Hematopoietic multipotent progenitor cell treated with erythropoietin and hydrocortisone succinate and interleukin-3 and kit ligand, for 6 days (in vitro differentiated cells): ENCODE measurements at regions not wholly inside any gene's neighbourhood (a gene's known extent, or its start where the extent isn't known, plus 50 kb on each side); places are given as distances from the start of the nearest gene placed in this dataset.

ENCODE experiments used
- DNase-seq: peaks from one replicate; pipeline ENCODE4 v3.0.0-alpha.2; 2015

DNA sequence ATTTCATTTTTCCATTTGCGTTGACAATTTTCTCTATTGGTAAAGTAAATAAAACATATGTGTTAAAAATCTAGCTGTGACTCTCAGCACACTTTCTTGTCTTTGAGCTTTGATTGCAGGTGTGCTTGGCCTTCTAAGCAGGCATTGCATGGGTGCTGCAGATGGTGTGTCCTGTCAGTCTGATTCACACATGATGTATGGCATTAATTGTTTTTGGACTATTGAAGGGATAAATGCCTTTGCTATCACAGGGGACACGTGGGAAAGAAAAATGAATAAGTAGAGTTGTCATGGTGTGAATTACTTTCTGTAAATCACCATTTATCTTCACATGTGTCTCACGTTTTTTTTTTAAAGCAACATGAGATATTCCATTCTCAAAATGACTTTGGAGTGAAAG is 211.3 kb upstream of the NAV3 start:
- DNase-seq: no peak

DNA sequence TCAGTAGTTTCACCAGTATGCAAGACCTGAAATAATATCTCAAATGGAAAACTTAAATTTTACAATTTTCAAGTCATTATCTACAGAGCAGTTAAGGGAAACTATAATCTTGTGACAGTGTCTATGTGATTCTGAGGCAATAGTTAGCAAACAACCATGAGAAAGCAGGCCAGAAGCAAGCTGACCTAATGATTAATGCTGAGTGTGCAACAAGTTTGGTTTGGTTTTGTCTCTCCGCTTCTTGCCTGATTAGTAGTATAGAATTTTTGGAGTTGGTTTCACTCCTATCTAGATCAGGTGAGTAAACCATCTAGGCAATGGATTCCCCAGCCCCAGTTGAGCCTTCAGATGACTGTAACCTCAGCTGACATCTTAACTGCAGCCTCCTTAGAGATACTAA is 212.9 kb upstream of the NAV3 start:
- no peak for DNase-seq

DNA sequence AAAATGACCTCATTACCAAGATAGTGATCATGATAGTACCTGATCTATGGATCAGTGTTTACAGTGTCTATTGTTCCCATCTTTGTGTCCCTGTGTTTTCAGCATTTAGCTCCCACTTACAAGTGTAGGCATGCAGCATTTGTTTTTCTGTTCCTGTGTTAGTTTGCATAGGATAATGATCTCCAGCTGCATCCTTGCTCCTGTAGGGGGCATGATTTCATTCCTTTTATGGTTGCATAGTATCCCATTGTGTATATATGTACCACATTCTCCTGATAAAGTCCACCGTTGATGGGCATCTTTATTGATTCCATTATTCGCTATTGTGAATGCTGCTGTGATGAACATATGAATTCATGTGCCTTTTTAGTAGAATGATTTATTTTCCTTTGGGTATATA is 215.4 kb upstream of the NAV3 start:
- DNase-seq: peak; percentile 16

DNA sequence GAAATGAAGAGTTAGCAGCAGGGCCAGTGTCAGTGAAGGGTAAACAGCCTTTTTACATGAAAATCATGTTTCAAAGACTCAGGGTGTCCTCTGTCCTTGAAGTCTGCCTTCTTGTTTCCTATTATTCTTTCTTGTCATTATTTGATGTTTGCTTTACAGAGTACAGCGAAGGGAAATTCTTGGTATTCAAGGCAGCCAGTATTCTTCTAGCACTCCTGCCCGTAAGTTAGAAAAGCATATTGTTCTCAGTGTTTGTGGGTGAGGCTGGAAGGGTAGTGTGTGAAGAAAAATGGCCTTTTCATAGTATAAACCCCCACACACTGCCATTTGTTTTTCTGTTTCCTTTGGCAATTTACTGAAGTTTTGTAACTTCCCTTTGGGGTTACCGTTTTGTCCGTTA is 217.3 kb upstream of the NAV3 start:
- DNase-seq: no peak

DNA sequence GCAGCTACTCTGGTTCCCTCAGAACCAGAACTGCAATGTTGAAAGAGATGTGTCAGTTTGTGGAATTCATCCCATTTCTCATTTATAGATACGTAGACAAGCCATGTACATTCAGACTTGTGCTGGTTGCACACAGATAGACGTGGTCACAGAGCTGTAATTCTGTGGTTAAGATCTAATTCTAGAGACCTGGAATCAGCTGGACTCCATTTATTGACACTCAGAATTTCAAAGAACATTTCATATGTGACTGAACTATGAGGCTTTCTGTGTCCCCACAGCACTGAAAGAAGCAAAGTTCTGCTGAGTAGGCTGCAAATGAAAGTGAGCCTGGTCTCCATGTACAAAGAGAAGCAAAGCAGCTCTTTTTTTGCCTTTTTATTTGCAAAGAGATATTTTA is 220.2 kb upstream of the NAV3 start:
- no peak for DNase-seq

DNA sequence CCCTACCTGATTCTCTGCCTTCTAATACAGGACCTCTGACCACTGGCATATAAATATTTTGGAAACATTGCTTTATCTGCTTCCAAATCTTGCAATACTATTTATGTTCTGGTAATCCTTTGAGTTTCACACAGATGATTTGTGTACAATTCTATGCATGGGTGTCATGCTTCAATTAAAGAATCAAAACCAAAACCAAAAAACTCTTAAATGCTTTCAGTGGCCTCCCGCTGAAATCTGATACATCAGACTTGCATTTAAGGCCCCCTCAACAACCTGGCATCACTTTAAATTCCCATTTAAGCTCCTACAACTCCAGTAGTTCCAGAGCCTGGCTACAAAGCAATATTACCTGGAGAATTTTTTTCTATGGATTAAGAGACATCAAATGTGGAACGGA is 221.7 kb upstream of the NAV3 start:
- no peak for DNase-seq

DNA sequence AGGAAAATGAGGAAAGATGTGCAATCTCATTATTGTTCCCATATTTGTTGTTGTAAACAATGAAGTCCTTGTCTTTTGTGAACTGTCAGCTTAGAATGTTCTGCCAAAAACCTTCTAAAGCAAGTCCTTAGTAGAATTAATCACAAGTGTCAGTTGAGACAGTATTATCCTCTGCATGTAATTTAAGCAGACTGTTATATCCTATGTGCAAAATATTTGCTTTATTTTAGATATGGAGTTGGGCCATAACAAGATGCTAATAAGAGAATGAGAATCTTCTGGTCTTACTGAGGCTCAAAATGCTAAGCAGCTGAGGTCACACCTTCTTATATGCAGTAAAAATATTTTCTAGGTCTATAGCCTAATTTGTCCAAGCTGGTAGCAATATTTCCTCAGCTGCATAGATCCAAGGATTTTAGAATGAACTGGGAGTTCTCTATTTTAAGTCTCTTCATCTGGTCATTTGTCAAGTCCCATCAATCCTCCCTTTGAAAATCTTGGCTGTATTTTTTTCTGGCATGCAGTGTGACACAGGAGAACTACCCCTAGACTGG is 222.3 kb upstream of the NAV3 start:
- DNase-seq: no peak

DNA sequence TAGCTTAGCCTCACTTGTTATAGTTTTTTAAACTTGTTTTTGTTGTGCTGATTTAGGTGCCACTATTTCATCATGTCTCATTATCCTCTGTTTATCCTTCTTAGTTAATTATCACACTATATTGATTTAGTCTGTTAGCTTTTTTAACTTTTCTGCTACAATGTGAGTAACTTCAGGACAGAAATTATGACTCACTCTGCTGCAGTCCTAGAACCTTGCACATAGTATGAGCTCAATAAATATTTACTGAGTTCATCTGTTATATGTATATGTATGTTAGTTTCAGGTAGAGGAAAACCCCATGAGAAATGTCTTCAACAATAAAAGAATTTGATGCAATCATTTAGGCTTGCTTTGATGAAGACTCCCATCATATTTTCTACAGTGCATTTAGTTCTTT is 224.3 kb upstream of the NAV3 start:
- no peak for DNase-seq

DNA sequence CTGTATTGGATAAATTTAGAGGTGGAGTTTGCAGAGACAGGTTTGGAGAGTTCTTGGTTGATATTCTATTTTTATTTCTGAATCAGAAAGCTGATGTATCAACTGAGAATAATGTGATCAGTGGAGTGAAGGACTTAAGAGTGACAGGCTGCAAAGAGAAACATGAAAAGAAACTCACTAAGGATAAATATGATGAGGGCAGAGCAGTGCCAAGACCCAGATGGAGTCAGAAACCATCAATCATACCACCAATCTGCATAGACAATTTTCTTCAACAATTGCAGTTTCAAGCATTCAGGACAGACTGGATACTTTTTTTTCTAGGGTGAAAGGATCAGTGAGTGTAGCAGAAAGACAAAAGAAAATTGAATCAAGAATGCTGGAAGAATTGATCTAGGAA is 226.7 kb upstream of the NAV3 start:
- DNase-seq: no peak

DNA sequence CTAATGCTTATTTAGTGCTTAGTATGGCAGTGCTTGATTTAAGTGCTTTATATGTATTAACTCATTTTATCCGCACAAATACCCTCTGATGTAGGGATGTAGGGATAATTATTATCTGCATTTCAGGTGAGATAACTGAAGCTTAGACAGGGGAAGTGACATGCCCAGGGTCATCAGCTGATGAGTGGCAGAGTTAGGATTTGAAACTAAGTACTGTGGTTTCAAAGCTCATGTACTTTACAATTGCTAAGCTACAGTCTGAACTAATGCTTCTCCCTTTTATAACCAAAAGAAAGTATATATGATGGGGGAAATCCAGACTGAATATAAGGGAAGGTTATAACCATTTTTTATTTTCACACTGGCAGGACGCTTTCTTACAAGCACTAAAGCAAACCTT is 229.6 kb upstream of the NAV3 start:
- DNase-seq: no peak

DNA sequence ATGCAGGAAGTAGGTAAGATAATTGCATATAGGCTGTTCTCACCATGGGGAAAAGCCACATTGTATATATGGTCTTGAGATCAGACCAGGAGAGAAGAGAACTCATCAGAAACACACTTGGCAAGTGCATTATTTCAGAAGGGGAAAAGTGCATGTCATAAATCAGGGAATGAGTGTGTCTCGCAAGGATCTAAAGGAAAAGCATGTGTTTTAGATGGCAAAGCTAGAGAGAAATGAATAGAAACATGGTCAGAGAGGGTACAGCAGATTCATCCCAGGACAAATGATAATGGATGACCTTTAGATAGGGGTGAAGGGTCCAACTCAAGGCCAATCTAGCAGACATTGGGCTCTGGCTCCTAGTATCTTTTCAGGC is 230.2 kb upstream of the NAV3 start:
- no peak for DNase-seq

DNA sequence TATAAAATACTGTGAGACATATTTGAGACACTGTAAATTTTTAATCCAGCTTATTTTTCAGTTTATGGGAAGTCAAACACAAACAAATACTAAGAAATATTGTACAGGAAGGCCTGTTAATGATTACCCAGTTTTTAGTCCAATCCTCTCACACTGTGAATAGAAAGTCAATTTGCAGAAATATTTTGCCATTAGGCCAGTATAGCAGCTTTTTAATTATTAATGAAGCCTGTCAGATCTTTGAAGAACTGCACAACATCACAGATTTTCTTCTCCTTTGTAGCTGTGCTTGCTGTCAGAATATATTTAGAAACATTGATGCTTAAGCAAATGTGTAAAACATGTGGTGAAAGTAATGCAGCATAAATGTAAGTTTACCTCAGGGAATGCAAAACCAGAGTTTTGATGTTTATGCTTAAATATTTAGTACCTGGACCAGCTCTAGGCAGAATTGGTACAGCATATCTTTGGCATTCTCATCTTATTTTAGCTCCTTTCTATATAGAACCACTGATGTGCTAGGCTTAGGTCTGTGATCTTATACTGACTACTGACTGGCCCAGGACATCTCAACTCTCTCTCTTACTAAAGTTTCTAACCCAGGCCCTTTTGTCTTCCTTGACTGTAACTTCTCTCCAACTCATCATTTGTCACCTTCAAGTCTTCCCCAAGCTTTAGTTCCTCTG is 230.8 kb upstream of the NAV3 start:
- DNase-seq: no peak

DNA sequence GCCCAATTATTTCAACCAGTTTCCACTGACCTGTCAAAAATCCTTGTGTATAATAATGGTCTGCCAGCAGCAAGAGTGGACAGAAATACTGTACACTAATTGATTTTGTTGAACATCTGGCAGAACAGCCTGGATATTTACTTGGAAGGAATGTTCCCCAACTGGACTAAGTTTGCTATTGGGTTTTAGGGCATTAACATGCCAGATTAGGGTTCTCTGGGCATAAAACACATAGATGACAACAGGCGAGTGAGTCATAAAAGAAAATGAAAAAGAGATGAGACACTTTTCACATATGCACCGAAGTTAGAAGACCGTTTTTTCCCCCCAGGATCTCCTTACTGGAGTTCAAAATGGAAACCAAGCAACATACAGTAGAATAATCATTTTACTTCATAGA is 236.3 kb upstream of the NAV3 start:
- no peak for DNase-seq

DNA sequence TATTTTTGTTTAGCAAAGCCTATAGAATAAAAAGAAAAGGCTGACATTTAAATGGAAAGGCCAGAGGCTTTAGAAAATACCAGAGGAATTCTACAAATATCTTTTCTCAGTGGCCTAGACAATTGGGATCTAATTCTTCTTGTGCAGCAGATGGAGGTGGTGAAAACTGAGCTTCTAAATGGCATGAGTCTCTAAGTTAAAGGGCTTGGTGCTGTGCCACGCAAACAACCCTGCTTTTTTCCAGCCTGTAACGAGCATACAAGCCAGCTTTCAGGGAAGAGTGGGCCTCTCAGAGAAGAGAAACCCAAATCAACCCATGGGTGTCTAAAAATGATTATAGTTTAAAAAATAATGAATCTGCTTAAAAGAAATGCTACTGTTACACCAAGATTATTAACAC is 237.9 kb upstream of the NAV3 start:
- no peak for DNase-seq

DNA sequence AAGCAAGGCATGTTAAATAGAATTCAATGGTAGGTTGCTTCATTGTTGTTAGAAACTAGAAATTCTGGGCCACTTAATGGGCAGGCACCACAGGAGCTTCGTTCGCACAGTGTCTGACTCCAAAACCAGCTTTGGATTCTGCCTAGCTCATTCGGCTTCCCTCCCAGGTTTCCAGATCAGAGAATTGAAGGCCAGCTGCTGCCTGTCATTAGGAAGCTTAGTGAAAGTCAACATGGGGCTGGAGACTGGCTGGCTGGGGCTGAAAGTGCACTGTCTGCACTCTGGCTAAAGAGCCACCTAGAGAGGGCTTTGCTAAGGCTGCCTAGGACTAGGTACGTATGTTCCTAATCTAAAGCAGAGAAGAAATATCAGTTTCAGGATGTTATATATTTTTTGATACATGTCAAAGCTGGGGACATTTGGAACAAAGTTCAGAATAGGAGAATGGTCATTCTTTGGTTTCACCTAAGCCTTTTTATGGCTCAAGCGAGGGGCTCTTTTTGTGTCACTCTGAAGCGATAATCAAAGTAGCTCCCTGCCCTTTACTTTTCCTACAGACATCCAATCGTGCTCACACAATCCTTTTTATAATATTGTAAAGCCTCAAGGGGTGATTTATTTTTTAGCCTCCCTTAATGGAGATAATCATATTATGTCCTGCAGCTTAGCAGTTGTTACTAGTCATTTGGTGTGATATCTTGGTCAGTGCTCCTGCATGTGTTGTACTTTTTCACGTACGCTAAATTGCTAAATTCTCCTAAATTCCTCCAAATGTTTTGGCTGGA is 238.5 kb upstream of the NAV3 start:
- DNase-seq: no peak

DNA sequence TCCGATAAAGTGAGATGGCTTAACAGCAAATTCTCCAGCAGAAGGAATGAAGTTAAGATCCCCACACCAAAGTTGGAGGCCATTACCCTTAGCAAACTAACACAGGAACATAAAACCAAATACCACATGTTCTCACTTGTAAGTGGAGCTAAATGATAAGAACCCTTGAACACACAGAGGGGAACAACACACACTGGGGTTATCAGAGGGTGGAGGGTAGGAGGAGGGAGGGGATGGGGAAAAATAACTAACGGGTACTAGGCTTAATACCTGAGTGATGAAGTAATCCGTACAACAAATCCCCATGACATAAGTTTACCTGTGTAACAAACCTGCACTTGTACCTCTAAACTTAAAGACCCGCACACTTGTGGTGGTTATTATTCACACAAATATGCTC is 240.4 kb upstream of the NAV3 start:
- DNase-seq: no peak

DNA sequence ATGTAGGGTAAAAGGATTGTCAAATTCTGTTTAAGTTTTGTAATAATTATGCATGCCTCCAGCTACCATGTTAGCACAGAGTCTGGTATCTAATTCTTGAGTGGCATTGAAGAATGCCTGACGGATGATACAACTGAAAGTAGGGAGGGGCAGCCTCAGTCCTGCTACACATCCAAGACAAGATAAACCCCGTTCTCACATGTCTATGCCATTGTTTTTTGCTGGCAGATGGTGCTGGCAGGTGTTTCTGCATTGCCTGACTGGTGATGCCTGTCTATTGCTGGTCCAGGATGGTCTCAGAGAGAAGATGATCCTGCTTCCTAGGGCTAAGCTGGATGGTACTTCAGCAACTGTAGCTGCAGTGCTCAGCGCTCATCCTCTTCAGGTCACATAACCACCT is 245.8 kb upstream of the NAV3 start:
- no peak for DNase-seq

DNA sequence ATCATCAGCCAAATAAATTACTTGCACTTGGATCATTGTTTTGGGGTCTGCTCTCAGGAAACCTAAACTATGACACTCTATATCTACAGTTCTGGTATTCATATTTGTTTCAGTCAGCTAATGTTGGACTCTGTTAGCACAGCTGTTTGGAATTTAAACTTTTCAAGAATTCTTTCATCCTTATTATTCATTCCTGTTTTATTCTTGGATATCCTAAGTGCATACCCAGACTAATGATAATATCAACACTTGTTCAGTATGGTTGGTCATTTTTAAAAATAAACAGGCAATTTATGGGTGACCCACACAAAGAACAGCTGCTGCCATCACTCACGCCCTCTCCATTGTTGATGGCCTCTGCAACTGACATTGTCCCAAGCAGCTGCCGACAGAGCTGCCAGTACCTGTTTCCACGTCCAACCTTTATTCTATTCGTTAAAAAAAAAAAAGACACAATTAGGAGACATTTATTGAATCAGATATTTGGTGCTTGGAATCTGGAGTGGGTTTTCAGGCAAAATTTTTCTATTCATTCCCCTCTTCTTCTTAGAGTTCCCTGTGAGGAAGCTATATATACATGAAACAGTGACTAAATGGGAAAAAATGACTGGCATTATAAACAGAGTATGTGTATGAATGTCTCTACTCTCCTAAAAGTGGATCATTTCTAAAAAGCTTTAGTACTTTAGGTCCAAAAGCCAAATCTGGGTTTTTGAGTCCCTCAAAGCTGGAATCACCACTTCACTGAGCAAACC is 252.1 kb upstream of the NAV3 start:
- DNase-seq: no peak

DNA sequence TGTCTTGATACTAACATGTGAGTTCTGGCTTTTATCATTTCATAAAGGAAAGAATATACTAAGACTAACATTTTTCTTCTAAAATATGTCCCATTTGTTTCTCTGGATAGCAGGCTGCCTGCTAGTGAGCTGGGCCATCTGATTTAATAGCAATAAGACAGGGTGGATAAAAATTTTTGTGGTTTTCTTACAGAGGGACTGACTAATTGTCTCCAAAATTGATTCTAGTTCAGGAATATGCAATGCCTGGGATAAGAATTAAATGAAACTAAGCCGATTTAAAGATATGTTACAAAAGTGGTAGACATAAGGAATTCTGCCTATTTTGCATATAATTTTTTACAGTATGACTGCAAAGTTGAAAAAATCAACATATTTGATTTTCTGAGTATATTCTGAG is 252.9 kb upstream of the NAV3 start:
- DNase-seq: no peak

DNA sequence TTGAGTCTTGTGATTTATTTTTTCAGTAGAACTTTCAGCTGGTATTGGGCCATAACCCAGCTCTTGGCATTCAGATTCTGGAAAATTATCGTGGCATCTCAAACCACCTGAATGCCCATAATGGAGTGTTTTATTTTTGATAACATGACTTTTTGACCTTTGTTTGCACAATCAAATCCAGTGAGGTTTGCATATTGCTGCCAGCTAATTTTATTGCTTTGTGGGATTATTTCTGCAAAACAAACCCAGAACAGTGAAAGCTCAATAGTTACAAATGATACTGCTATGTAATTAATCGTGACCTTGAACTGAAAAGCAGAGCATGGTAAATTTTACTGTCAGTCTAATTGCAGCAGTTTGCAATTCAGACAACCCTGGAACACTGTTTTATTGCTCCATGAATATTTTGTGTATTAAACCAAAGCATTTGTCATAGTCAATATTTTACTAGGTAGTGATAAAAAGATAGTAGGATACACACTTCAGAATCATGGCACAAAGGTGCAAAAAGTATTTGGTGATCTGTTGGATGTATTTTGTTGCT is 255.2 kb upstream of the NAV3 start:
- no peak for DNase-seq

DNA sequence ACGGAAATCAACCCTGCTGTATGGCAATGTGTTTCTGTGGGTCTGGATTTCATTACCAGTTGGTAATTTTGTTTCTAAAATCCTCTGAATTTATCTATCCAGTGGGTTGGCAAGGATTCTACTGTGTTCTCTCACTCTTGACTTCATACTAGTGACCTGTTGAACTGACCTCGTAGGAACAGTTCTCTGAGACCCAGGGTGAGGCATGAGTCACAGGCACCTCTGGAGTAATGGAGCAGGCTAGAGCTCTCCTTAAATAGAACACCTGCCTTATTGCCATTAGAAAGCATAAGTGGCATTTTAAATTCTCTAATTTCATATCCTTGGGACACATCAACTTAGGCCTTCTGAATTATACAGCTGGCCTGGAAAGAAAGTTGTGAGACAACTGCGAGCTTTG is 258.3 kb upstream of the NAV3 start:
- DNase-seq: no peak

DNA sequence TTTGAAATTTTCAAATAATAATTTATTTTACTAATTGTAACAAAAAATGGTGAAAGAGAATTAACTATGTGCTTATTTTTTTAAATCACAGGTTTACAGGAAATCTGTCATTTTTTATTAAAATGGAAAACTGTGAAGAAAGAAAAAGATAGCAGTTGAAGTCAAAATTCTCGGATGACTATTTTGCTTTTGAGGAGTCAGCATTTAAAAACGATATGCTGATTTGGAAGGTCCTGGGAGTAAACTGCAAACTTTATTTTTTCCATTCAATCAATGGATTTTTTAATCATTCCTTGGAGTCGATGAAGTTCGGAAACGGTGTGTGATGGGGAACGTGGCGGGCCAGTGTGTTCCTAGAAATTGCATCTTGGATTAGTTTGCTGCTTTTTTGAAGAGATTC is 258.9 kb upstream of the NAV3 start:
- no peak for DNase-seq

DNA sequence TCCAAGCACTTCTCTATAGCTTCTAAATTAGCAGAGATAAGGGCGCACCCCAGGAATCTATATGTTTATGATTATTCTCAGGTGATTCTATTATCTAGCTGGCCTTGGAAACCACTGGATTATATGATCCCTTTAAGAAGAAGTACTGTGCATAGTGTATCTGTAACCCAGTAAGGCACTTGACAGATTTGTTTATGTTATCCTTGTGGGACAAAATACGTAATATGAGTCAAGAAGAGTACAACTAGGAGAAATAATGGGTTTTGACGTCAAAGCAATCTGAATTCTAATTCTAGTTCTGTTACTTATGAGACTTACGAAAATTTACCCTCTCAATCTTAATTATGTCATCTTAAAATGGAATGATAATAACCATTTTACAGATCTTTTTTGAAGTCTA is 259.6 kb upstream of the NAV3 start:
- no peak for DNase-seq

DNA sequence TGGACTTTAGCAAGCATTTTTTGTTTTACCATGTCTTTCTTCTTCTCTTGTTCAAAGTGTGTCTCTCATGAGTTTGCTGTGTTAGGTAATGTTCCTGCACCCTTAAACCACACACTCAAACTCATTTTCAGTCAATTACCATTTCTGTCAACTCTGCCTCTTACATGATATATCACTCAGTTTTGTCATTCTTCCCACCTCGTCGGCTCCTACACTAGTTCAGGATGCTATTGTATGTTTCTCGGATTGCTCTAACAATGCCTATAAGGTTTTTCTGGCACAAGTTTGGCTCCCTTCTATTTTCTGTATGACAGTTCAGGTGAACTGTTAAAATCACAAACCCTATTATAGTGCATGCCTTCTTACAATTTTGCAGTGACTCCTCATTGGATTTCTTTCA is 260.8 kb upstream of the NAV3 start:
- no peak for DNase-seq
